HG02938 (cell line): ENCODE measurements at regions not wholly inside any gene's neighbourhood (a gene's known extent, or its start where the extent isn't known, plus 50 kb on each side); places are given as distances from the start of the nearest gene placed in this dataset.
"Not testable (repeated sequence)": the region's sequence is repeated elsewhere in the genome, so short reads cannot be mapped to it uniquely, and the experiment has no call there.

Source experiments
- ATAC-seq: cut with Tn5 transposase; IDR thresholded peaks from one replicate; pipeline ENCODE4 v1.9.1; 2021; ENCODE audit warnings: mild to moderate bottlenecking, moderate library complexity; ENCODE audit not compliant: unreplicated experiment

GRCh38 chr4:24212642-24213041, 322.8 kb upstream of the PPARGC1A start:
- ATAC-seq, result no peak

GRCh38 chr4:24211856-24212255, 322.0 kb upstream of the PPARGC1A start:
- ATAC-seq, result no peak

DNA sequence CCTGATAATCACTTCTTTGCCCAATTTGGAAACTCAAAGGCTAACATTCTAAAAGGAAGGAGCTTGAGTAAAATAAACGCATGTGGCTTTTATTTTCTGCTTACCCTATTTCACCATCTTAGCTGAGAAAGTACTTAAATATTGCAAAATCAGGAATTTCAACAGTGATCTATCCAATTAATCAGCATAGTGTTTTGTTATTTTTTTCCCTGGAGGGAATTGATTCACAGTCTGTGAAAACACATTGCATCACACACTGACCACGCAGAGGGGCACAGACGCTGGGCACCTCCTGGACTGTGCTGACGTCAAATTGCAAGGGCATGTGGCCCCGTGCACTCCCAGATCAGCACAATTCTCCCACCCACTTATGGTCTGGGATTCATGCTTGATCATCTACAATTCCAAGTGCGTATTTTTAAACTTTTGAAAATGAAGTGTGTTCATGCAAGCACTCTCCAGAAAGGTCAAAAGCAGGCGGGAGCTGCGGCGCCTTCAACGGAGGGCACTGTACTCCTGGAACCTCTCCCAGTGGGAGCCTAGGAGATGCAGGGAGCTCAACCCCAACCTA, 320.6 kb upstream of the PPARGC1A start:
- no peak for ATAC-seq

DNA sequence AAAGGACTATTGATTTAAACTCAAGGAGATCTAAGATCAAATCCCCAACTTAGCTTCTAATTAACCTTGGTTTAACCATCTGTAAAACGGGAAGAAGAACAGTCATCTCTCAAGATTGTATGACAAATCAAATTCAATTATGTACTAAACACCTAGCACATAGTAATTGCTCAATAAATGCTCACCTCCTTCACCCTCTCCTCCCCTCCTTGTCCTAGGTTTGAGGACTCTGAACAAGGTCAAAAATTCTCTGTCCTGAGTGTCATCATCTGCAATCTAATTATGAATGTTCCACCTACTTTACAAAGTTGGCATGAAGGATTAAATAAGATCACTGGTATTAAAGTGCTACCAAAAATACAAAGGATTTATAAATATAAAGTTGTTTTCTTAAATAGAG, 320.1 kb upstream of the PPARGC1A start:
- no peak for ATAC-seq

GRCh38 chr4:24209131-24209530, 319.3 kb upstream of the PPARGC1A start:
- no peak for ATAC-seq

DNA sequence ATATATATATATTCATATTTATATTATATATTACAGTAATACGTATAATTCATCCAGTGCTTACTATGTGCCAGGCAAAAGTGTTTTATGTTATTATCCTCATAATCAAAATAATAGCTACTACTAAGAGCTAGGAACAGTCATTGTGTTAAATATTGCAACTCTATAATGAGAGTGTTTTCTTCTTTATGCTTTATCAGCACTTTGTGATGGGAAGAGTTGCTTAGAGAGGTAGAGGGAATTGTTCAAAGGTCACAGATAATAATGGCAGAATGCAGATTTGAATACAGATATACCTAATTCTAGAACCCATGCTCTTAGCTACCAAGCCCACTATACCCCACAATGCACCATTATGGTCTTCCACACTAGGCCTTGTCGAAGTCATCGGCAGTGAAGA, 318.8 kb upstream of the PPARGC1A start:
- no peak for ATAC-seq

DNA sequence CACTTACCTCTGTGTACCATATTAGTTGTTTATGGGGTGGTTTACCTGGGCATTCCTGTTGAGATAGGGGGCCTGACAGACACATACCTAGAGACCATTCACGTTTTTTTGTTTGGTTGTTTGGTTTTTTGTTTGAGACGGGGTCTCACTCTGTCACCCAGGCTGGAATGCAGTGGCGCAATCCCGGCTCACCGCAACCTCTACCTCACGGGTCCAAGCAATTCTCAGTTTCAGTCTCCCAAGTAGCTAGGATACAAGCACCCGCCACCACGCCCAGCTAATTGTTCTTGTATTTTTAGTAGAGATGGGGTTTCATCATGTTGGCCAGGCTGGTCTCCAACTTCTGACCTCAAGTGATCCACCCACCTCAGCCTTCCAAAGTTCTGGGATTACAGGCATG, 314.9 kb upstream of the PPARGC1A start:
- ATAC-seq, result not testable (repeated sequence)

GRCh38 chr4:24203926-24204325, 314.1 kb upstream of the PPARGC1A start:
- no peak for ATAC-seq

DNA sequence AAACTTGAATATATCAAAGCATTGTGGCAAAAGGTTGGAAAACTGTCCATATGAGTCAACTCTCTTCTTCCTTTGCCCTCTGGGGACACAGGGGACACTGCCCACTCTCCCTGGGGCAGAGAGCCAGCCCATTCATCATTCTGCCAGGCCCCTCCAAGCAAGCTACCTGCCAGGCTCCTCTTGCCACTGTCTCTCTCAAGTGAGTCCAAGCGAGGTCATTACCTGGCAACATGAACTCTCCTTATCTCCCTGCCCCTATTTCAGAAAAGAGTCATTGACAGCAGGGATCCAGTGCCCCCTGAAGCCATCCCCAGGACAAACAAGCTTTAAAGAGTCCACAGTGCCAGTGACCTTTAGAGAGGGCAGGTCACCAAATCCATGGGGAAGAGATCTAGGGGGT, 312.7 kb upstream of the PPARGC1A start:
- no peak for ATAC-seq

GRCh38 chr4:24197955-24198354, 308.1 kb upstream of the PPARGC1A start:
- ATAC-seq, result no peak

DNA sequence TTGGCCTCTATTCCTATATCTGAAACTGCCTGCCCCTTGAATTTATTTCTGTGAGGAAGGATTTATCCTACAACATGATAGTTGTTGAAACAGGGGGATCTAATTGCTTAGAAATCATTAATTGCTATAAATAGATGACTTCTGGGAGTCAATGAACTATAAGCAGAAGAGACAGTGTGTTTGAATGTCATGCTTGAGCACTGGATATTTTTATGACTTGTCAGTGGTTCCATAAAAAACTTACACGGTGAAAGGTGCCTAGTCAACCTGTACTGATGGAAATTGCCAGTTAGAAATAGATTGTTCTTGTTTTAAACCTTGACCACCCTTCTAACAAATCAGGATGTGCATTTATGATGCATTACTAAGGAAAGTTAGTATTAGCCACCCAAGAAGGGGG, 306.9 kb upstream of the PPARGC1A start:
- ATAC-seq, result no peak

DNA sequence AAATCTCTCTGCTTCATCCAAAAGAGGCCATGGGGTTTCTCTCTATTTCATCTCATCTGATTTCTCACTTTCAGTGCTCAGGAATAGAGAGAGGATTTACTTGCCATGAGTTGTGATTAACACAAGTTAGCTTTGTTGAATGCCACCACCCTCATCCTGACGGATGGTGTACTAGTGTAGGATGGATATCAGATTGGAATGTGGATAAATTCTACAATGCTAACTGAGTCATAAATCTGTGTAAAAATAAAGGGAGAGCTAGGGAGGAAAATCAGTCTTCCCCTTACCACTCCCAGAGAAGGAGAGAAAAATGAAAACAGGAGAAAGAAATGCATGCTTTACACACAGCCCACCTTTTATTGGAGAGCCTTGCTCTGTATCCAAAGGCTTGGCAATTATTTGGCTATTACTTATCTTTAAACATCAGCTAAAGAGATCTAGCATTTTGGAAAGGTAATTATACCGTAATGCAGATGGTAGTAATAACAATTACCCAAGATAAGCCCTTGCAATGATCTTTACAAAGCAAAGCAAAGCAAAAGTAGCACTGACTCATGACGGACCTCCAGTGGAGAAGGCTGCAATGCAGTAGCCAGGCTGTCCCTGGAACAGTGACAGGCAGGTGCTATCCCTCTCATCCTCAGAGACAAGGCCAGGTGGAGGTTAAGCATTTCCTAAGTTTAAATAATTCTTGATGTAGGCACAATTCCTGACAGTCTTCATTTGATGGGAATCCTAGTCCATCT, 306.3 kb upstream of the PPARGC1A start:
- no peak for ATAC-seq

DNA sequence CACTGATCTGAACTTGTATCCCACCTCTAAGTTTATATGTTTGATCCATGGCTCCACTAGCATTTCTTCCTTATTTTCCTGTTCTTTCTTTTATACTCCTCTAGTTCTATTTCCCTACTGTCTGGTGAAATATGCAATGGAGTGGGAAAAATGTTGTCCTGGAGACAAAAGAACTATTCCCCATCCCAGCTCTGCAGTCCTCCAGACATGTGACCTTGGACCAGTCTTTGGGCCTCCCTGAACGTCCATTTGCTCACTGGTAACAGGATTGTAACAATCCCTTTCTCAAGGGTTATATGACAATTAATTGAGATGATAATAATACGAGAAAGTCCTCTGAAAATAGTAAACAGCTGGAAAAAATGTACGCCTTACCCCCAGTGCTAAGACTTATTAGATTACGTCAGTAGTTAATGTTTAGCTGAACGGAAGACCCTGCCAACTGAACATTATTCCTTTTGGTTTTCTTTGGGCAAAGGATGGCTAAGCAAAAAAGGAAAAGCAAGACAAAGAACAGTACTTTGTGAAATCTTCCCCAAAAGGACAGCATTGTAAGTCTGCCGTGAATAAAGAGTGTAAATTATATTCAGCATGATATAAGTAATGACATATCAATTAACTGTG, 302.3 kb upstream of the PPARGC1A start:
- no peak for ATAC-seq

- ATAC-seq, result no peak
Observed at GRCh38 chr4:24190761-24191695, 301.2 kb upstream of the PPARGC1A start.

DNA sequence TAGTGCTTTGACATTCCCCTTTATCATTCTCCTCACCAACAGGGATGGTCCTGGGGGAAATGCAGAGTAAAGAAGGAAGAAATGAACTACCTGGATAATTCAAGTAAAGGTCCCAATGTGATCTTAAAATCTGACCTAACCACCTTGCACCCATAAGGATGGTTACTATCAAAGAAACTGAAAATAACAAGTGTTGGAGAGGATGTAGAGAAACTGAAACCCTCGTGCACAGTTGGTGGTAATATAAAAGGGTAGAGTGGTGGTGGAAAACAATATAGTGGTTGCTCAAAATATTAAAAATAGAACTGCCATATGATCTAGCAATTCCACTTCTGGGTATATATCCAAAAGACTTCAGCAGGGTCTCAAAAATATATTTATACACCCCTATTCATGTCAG, 298.6 kb upstream of the PPARGC1A start:
- no peak for ATAC-seq

GRCh38 chr4:24186466-24186865, 296.6 kb upstream of the PPARGC1A start:
- ATAC-seq, result no peak

- no peak for ATAC-seq
Observed at GRCh38 chr4:24181005-24181404, 291.2 kb upstream of the PPARGC1A start.

- no peak for ATAC-seq
Observed at GRCh38 chr4:24180586-24180985, 290.7 kb upstream of the PPARGC1A start.

- no peak for ATAC-seq
Observed at GRCh38 chr4:24179201-24179840, 289.5 kb upstream of the PPARGC1A start.

GRCh38 chr4:24177443-24177842, 287.6 kb upstream of the PPARGC1A start:
- ATAC-seq, result not testable (repeated sequence)

GRCh38 chr4:24175707-24176106, 285.9 kb upstream of the PPARGC1A start:
- ATAC-seq, result no peak
